Breast epithelium (tissue), 4 donors: ENCODE measurements at regions not wholly inside any gene's neighbourhood (a gene's known extent, or its start where the extent isn't known, plus 50 kb on each side); places are given as distances from the start of the nearest gene placed in this dataset.

Experiments used
- DNase-seq, 2 donors: peaks; one replicate each; pipeline ENCODE4 v3.0.0-alpha.2; 2019; ENCODE audit warnings: low spot score in 2 of 2
- H3K27ac ChIP-seq, 2 donors: fragments of 200-600 bp; sonication (generic) in 1 of 2; one replicate each; pipeline ENCODE4 v1.5.1; 2016 to 2019; ENCODE audit warnings: mild to moderate bottlenecking in 1 of 2
- H3K27me3 ChIP-seq, 2 donors: fragments of 200-600 bp; sonication (generic) in 1 of 2; one replicate each; pipeline versions ENCODE4 v1.5.1 to v1.6.0; 2017 to 2019; ENCODE audit warnings: control low read depth in 1 of 2, mild to moderate bottlenecking in 1 of 2
- H3K36me3 ChIP-seq: fragments of 200-600 bp; one replicate; pipeline ENCODE4 v1.5.1; 2019
- H3K4me1 ChIP-seq, 2 donors: fragments of 200-600 bp; sonication (generic); one replicate each; pipeline ENCODE4 v1.5.1; 2016 to 2019; ENCODE audit warnings: control low read depth in 1 of 2
- H3K4me3 ChIP-seq, 3 donors: fragments of 200-600 bp; sonication (generic); 1 replicate in 2 of 3; 2 replicates in 1 of 3; pipeline ENCODE4 v1.5.1; 2016 to 2019; ENCODE audit warnings: mild to moderate bottlenecking in 3 of 3, moderate library complexity in 2 of 3
- H3K9me3 ChIP-seq, 2 donors: fragments of 200-600 bp; sonication (generic) in 1 of 2; one replicate each; pipeline ENCODE4 v1.5.1; 2016 to 2019; ENCODE audit warnings: control low read depth in 1 of 2
- CTCF ChIP-seq, 3 donors: fragments of 450-650 bp; IDR thresholded peaks; one replicate each; pipeline ENCODE4 v1.5.1; 2016 to 2017; ENCODE audit warnings: antibody characterized with exemption in 3 of 3, mild to moderate bottlenecking in 3 of 3, moderate library complexity in 3 of 3
- POLR2A ChIP-seq: fragments of 450-650 bp; IDR thresholded peaks from one replicate; pipeline ENCODE4 v1.6.1; 2016; ENCODE audit warnings: antibody characterized with exemption, mild to moderate bottlenecking, moderate library complexity
- POLR2AphosphoS5 ChIP-seq, 3 donors: sonication (generic); formaldehyde crosslinking; IDR thresholded peaks; one replicate each; pipeline ENCODE4 v1.6.1; 2017; ENCODE audit warnings: antibody characterized with exemption in 3 of 3
- intact Hi-C: fragments of 100-400 bp; cut with DNase I; formaldehyde crosslinking; loops from one replicate; pipeline ENCODE4 v1.15.1; 2023; ENCODE audit warnings: low total_unique reads

- no peak for DNase-seq
- H3K27me3 ChIP-seq = no peaks in the 10 kb centered on the region
- no peaks in the 10 kb centered on the region for H3K36me3 ChIP-seq
- no peak overlapping the region for H3K27ac ChIP-seq
- H3K9me3 ChIP-seq = no peaks in the 10 kb centered on the region
- H3K4me3 ChIP-seq = no peak overlapping the region
- TF ChIP-seq POLR2AphosphoS5 (IDR thresholded peaks at IDR 0.05) (no peak), POLR2A (no peak), CTCF (IDR thresholded peaks at IDR 0.05) (no peak)
- no peaks in the 10 kb centered on the region for H3K4me1 ChIP-seq
- intact Hi-C loops = no loop called here
Measured at GRCh38 chr4:114208574-114209151, 229.2 kb upstream of the ARSJ start.

GRCh38 chr4:114209584-114209983, 230.1 kb upstream of the ARSJ start:
- no peak for DNase-seq
- H3K4me1 ChIP-seq = no peaks in the 10 kb centered on the region
- no peak overlapping the region for H3K4me3 ChIP-seq
- no peaks in the 10 kb centered on the region for H3K27me3 ChIP-seq
- TF ChIP-seq POLR2A = no peak
- TF ChIP-seq POLR2AphosphoS5 (IDR thresholded peaks at IDR 0.05) = no peak
- no peak for TF ChIP-seq CTCF (IDR thresholded peaks at IDR 0.05)
- intact Hi-C loops = no loop called here
- no peaks in the 10 kb centered on the region for H3K36me3 ChIP-seq
- H3K27ac ChIP-seq = no peak overlapping the region
- H3K9me3 ChIP-seq = no peaks in the 10 kb centered on the region

- intact Hi-C loops = no loop called here
- no peak for TF ChIP-seq POLR2A
- TF ChIP-seq POLR2AphosphoS5 (IDR thresholded peaks at IDR 0.05) = no peak
- TF ChIP-seq CTCF (IDR thresholded peaks at IDR 0.05) = no peak
- Histone ChIP-seq H3K9me3 (no peaks in the 10 kb centered on the region), H3K4me1 (no peaks in the 10 kb centered on the region), H3K36me3 (no peaks in the 10 kb centered on the region), H3K27ac (no peak overlapping the region), H3K27me3 (no peaks in the 10 kb centered on the region), H3K4me3 (no peak overlapping the region)
- no peak for DNase-seq
Measured at GRCh38 chr4:114211556-114211955, 232.1 kb upstream of the ARSJ start.

- no peak overlapping the region for H3K4me3 ChIP-seq
- no peaks in the 10 kb centered on the region for H3K36me3 ChIP-seq
- H3K27me3 ChIP-seq = no peaks in the 10 kb centered on the region
- H3K27ac ChIP-seq = no peak overlapping the region
- DNase-seq = no peak
- H3K4me1 ChIP-seq = no peaks in the 10 kb centered on the region
- no peak for TF ChIP-seq POLR2AphosphoS5 (IDR thresholded peaks at IDR 0.05)
- TF ChIP-seq POLR2A = no peak
- TF ChIP-seq CTCF (IDR thresholded peaks at IDR 0.05) = no peak
- intact Hi-C loops = no loop called here
- no peaks in the 10 kb centered on the region for H3K9me3 ChIP-seq
Measured at GRCh38 chr4:114217150-114217817, 237.8 kb upstream of the ARSJ start.

- Histone ChIP-seq H3K4me3 (no peak overlapping the region), H3K27ac (no peak overlapping the region), H3K36me3 (no peaks in the 10 kb centered on the region), H3K4me1 (no peaks in the 10 kb centered on the region), H3K27me3 (no peaks in the 10 kb centered on the region), H3K9me3 (no peaks in the 10 kb centered on the region)
- intact Hi-C loops = no loop called here
- DNase-seq = no peak
- TF ChIP-seq POLR2A (no peak), POLR2AphosphoS5 (IDR thresholded peaks at IDR 0.05) (no peak), CTCF (IDR thresholded peaks at IDR 0.05) (no peak)
Measured at GRCh38 chr4:114223580-114223979, 244.1 kb upstream of the ARSJ start.
